ENCODE measurements at regions not wholly inside any gene's neighbourhood (a gene's known extent, or its start where the extent isn't known, plus 50 kb on each side); places are given as distances from the start of the nearest gene placed in this dataset.
"Not testable (repeated sequence)": the region's sequence is repeated elsewhere in the genome, so short reads cannot be mapped to it uniquely, and the experiment has no call there.

- DNase-seq (ENCODE audit: low spot score), result peak; percentile 74
Observed at GRCh38 chr6:48419992-48420391, 309.0 kb upstream of the PTCHD4 start.

- no peak for DNase-seq (ENCODE audit: low spot score)
Observed at GRCh38 chr6:48417927-48418326, 306.9 kb upstream of the PTCHD4 start.

GRCh38 chr6:48412656-48413055 lies 301.7 kb upstream of the PTCHD4 start:
- DNase-seq (ENCODE audit: low spot score), result no peak

GRCh38 chr6:48404927-48405326 lies 293.9 kb upstream of the PTCHD4 start:
- no peak for DNase-seq (ENCODE audit: low spot score)

GRCh38 chr6:48403587-48403986 lies 292.6 kb upstream of the PTCHD4 start:
- no peak for DNase-seq (ENCODE audit: low spot score)

GRCh38 chr6:48401016-48401415 lies 290.0 kb upstream of the PTCHD4 start:
- DNase-seq (ENCODE audit: low spot score), result no peak

- DNase-seq (ENCODE audit: low spot score), result no peak
Observed at GRCh38 chr6:48397887-48398286, 286.9 kb upstream of the PTCHD4 start.

GRCh38 chr6:48389146-48390043 lies 278.4 kb upstream of the PTCHD4 start:
- DNase-seq (ENCODE audit: low spot score), result no peak

GRCh38 chr6:48388044-48388443 lies 277.0 kb upstream of the PTCHD4 start:
- no peak for DNase-seq (ENCODE audit: low spot score)

- no peak for DNase-seq (ENCODE audit: low spot score)
Observed at GRCh38 chr6:48378884-48379407, 267.9 kb upstream of the PTCHD4 start.

- no peak for DNase-seq (ENCODE audit: low spot score)
Observed at GRCh38 chr6:48377115-48377514, 266.1 kb upstream of the PTCHD4 start.

- DNase-seq (ENCODE audit: low spot score), result not testable (repeated sequence)
Observed at GRCh38 chr6:48371226-48371625, 260.2 kb upstream of the PTCHD4 start.

GRCh38 chr6:48369100-48369499 lies 258.1 kb upstream of the PTCHD4 start:
- DNase-seq (ENCODE audit: low spot score), result no peak

GRCh38 chr6:48325701-48326100 lies 214.7 kb upstream of the PTCHD4 start:
- DNase-seq (ENCODE audit: low spot score), result no peak

- DNase-seq (ENCODE audit: low spot score), result no peak
Observed at GRCh38 chr6:48318670-48319069, 207.7 kb upstream of the PTCHD4 start.

GRCh38 chr6:48315915-48316314 lies 204.9 kb upstream of the PTCHD4 start:
- no peak for DNase-seq (ENCODE audit: low spot score)

- no peak for DNase-seq (ENCODE audit: low spot score)
Observed at GRCh38 chr6:48315051-48315719, 204.2 kb upstream of the PTCHD4 start.

- no peak for DNase-seq (ENCODE audit: low spot score)
Observed at GRCh38 chr6:48311301-48311700, 200.3 kb upstream of the PTCHD4 start.

GRCh38 chr6:48307573-48307972 lies 196.6 kb upstream of the PTCHD4 start:
- no peak for DNase-seq (ENCODE audit: low spot score)

GRCh38 chr6:48290595-48290994 lies 179.6 kb upstream of the PTCHD4 start:
- DNase-seq (ENCODE audit: low spot score), result no peak

- DNase-seq (ENCODE audit: low spot score), result peak; percentile 43
Observed at GRCh38 chr6:48289841-48290240, 178.8 kb upstream of the PTCHD4 start.

GRCh38 chr6:48281217-48281616 lies 170.2 kb upstream of the PTCHD4 start:
- DNase-seq (ENCODE audit: low spot score), result no peak
